ENCODE measurements at regions not wholly inside any gene's neighbourhood (a gene's known extent, or its start where the extent isn't known, plus 50 kb on each side); places are given as distances from the start of the nearest gene placed in this dataset.

DNA sequence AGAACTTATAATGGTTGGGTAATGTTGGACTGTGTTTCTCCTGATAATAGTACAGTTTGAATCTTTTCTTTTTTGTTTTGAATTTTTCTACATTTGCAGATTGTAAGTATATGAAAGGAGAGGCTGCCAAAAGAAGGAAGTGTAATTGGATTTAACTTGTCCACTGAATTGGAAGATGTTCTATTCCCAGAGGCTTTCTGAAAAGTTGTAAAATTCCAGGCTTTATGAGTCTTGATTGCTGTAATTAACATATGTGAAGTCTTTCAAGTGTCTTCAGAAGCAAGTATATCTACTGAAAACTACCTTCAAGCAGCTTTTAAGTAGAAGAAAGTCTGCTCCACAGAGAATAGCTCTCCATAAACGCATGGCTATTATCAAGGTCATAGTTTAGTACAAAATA lies 2456.4 kb downstream of the PCDH7 start:
- Mint-ChIP-seq H3K27me3 (ENCODE audit: insufficient read depth, unreplicated experiment) (no peaks in the 10 kb centered on the region), H3K9me3 (ENCODE audit: unreplicated experiment) (no peaks in the 10 kb centered on the region), H3K4me3 (ENCODE audit: unreplicated experiment) (no peak overlapping the region), H3K4me1 (ENCODE audit: insufficient read depth, unreplicated experiment) (peaks cover 5% of the 10 kb centered on the region), H3K27ac (ENCODE audit: low read depth, unreplicated experiment) (no peak overlapping the region), H3K36me3 (ENCODE audit: insufficient read depth, unreplicated experiment) (no peaks in the 10 kb centered on the region)
- BruUV-seq (replicated peaks): no TSS peak
- DNase-seq (ENCODE audit: unreplicated experiment): no peak
- POLR2A ChIA-PET: no interaction called here
- CTCF ChIA-PET: no interaction called here
- intact Hi-C loops (cut with micrococcal nuclease): no loop called here
- TF ChIP-seq, protein P1, sequence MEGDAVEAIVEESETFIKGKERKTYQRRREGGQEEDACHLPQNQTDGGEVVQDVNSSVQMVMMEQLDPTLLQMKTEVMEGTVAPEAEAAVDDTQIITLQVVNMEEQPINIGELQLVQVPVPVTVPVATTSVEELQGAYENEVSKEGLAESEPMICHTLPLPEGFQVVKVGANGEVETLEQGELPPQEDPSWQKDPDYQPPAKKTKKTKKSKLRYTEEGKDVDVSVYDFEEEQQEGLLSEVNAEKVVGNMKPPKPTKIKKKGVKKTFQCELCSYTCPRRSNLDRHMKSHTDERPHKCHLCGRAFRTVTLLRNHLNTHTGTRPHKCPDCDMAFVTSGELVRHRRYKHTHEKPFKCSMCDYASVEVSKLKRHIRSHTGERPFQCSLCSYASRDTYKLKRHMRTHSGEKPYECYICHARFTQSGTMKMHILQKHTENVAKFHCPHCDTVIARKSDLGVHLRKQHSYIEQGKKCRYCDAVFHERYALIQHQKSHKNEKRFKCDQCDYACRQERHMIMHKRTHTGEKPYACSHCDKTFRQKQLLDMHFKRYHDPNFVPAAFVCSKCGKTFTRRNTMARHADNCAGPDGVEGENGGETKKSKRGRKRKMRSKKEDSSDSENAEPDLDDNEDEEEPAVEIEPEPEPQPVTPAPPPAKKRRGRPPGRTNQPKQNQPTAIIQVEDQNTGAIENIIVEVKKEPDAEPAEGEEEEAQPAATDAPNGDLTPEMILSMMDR (IDR thresholded peaks at IDR 0.05; ENCODE audit: unreplicated experiment): no peak

DNA sequence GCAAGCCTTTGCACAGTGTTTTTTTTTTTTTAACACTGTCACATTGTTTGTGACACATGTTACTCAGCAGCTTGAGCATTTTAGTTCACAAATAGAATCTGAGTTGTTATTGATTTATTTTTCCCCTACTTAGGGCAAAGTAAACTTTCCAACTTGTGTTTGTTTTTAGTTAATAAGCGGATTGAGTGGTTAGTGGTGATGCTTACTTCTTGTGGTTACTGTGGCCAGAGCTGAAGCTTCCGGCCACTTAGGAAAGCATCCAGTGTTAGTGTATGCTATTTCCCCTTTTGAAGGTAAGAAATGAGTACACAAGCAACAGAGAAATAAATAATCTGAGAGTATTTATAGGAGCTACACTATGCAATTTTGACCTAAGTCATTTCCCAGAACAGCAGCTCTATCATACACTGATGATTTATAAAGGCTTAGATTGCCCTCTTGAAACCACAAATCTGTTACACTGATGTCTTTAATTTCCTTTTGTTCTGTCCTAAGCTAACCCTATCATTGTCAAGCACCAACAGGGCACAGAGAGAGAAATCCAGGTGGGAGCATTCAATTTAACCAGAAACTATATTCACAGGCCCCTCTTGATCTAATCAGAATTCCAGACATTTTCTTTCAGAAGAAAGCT lies 2464.6 kb downstream of the PCDH7 start:
- CTCF ChIA-PET: no interaction called here
- DNase-seq (ENCODE audit: unreplicated experiment): no peak
- H3K27ac Mint-ChIP-seq (ENCODE audit: low read depth, unreplicated experiment): no peak overlapping the region
- POLR2A ChIA-PET: no interaction called here
- TF ChIP-seq, protein P1 (IDR thresholded peaks at IDR 0.05; ENCODE audit: unreplicated experiment): no peak
- H3K9me3 Mint-ChIP-seq (ENCODE audit: unreplicated experiment): no peaks in the 10 kb centered on the region
- no peaks in the 10 kb centered on the region for H3K4me1 Mint-ChIP-seq (ENCODE audit: insufficient read depth, unreplicated experiment)
- intact Hi-C loops (cut with micrococcal nuclease): no loop called here
- H3K27me3 Mint-ChIP-seq (ENCODE audit: insufficient read depth, unreplicated experiment): no peaks in the 10 kb centered on the region
- H3K36me3 Mint-ChIP-seq (ENCODE audit: insufficient read depth, unreplicated experiment): no peaks in the 10 kb centered on the region
- no peak overlapping the region for H3K4me3 Mint-ChIP-seq (ENCODE audit: unreplicated experiment)
- BruUV-seq (replicated peaks): no TSS peak

DNA sequence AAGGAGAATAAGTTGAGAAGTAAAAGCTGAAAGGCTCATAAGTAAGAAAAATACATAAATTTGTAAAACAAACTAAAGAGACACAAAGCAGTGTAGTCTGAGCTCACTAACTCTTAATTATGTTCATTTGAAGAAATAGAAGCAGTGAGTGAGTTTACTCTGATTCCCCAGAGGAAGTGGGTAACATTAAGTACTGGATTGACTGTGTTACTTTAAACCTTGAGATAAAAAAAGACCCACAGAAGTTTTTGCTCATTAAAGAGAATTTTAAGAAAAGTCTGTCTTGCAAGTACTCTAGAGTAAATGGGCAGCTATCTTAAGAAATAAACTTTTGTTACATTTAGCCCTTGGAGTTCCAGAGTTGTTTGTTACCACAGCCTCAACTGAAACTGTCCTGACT lies 2466.9 kb downstream of the PCDH7 start:
- POLR2A ChIA-PET: no interaction called here
- no peaks in the 10 kb centered on the region for H3K4me1 Mint-ChIP-seq (ENCODE audit: insufficient read depth, unreplicated experiment)
- H3K27ac Mint-ChIP-seq (ENCODE audit: low read depth, unreplicated experiment): no peak overlapping the region
- no peak for DNase-seq (ENCODE audit: unreplicated experiment)
- no peak overlapping the region for H3K4me3 Mint-ChIP-seq (ENCODE audit: unreplicated experiment)
- no peaks in the 10 kb centered on the region for H3K36me3 Mint-ChIP-seq (ENCODE audit: insufficient read depth, unreplicated experiment)
- H3K27me3 Mint-ChIP-seq (ENCODE audit: insufficient read depth, unreplicated experiment): no peaks in the 10 kb centered on the region
- no TSS peak for BruUV-seq (replicated peaks)
- intact Hi-C loops (cut with micrococcal nuclease): no loop called here
- H3K9me3 Mint-ChIP-seq (ENCODE audit: unreplicated experiment): no peaks in the 10 kb centered on the region
- TF ChIP-seq, protein P1 (IDR thresholded peaks at IDR 0.05; ENCODE audit: unreplicated experiment): no peak
- CTCF ChIA-PET: no interaction called here

DNA sequence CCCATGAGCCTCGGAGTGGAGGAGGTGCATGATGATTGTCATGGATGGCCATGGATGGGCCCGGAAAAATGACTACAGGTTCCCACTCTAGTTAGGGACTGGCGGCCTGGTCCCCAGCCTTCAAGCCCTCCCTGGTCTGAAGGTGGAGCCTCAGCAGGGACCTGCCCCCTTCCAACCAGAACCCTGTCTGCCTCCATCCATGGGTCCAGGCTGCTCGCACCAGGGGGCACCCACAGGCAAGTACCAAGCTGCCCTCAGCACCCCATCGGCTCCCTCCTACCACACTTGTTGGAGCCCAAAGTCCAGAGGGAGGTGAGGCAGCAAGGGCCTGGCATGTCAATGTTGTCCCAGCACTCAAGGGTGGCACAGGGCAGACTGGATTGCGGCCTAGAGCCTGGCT lies 2468.6 kb downstream of the PCDH7 start:
- intact Hi-C loops (cut with micrococcal nuclease): no loop called here
- Mint-ChIP-seq H3K4me1 (ENCODE audit: insufficient read depth, unreplicated experiment) (no peaks in the 10 kb centered on the region), H3K36me3 (ENCODE audit: insufficient read depth, unreplicated experiment) (no peaks in the 10 kb centered on the region), H3K27ac (ENCODE audit: low read depth, unreplicated experiment) (no peak overlapping the region), H3K9me3 (ENCODE audit: unreplicated experiment) (no peaks in the 10 kb centered on the region), H3K4me3 (ENCODE audit: unreplicated experiment) (no peak overlapping the region), H3K27me3 (ENCODE audit: insufficient read depth, unreplicated experiment) (no peaks in the 10 kb centered on the region)
- DNase-seq (ENCODE audit: unreplicated experiment): no peak
- CTCF ChIA-PET: interaction anchor here (0.6 kb wide), 1 partner anchor 47 kb away, joined by 3 read pairs; no protein-coding TSS in a partner anchor
- BruUV-seq (replicated peaks): no TSS peak
- TF ChIP-seq, protein P1 (IDR thresholded peaks at IDR 0.05; ENCODE audit: unreplicated experiment): no peak
- POLR2A ChIA-PET: no interaction called here

Data from MCF 10A (cell line).